ENCODE measurements at regions not wholly inside any gene's neighbourhood (a gene's known extent, or its start where the extent isn't known, plus 50 kb on each side); places are given as distances from the start of the nearest gene placed in this dataset.

GRCh38 chr2:236717120-236717519 is 147.5 kb downstream of the ACKR3 start:
- no peak for DNase-seq (ENCODE audit: low spot score)

GRCh38 chr2:236717729-236718128 is 148.1 kb downstream of the ACKR3 start:
- no peak for DNase-seq (ENCODE audit: low spot score)

- no peak for DNase-seq (ENCODE audit: low spot score)
Measured at GRCh38 chr2:236718207-236718992, 148.8 kb downstream of the ACKR3 start.

- no peak for DNase-seq (ENCODE audit: low spot score)
Measured at GRCh38 chr2:236719192-236719635, 149.6 kb downstream of the ACKR3 start.

GRCh38 chr2:236720974-236721540 is 151.4 kb downstream of the ACKR3 start:
- DNase-seq (ENCODE audit: low spot score): no peak

GRCh38 chr2:236724200-236724599 is 154.6 kb downstream of the ACKR3 start:
- DNase-seq (ENCODE audit: low spot score): no peak

- DNase-seq (ENCODE audit: low spot score): no peak
Measured at GRCh38 chr2:236726701-236727450, 157.3 kb downstream of the ACKR3 start.

GRCh38 chr2:236728916-236729670 is 159.5 kb downstream of the ACKR3 start:
- DNase-seq (ENCODE audit: low spot score): no peak

- DNase-seq (ENCODE audit: low spot score): no peak
Measured at GRCh38 chr2:236730393-236730792, 160.8 kb downstream of the ACKR3 start.

- DNase-seq (ENCODE audit: low spot score): no peak
Measured at GRCh38 chr2:236731767-236732580, 162.3 kb downstream of the ACKR3 start.

- no peak for DNase-seq (ENCODE audit: low spot score)
Measured at GRCh38 chr2:236733156-236733555, 163.5 kb downstream of the ACKR3 start.

- DNase-seq (ENCODE audit: low spot score): no peak
Measured at GRCh38 chr2:236735825-236736238, 166.2 kb downstream of the ACKR3 start.

GRCh38 chr2:236738030-236738429 is 168.4 kb downstream of the ACKR3 start:
- no peak for DNase-seq (ENCODE audit: low spot score)

GRCh38 chr2:236738896-236739295 is 169.3 kb downstream of the ACKR3 start:
- no peak for DNase-seq (ENCODE audit: low spot score)

- DNase-seq (ENCODE audit: low spot score): no peak
Measured at GRCh38 chr2:236739663-236740062, 170.0 kb downstream of the ACKR3 start.

- no peak for DNase-seq (ENCODE audit: low spot score)
Measured at GRCh38 chr2:236740506-236740905, 170.9 kb downstream of the ACKR3 start.

- DNase-seq (ENCODE audit: low spot score): no peak
Measured at GRCh38 chr2:236743039-236743920, 173.7 kb downstream of the ACKR3 start.

- no peak for DNase-seq (ENCODE audit: low spot score)
Measured at GRCh38 chr2:236743921-236744280, 174.3 kb downstream of the ACKR3 start.

- DNase-seq (ENCODE audit: low spot score): no peak
Measured at GRCh38 chr2:236744281-236744705, 174.7 kb downstream of the ACKR3 start.

GRCh38 chr2:236744716-236745115 is 175.1 kb downstream of the ACKR3 start:
- no peak for DNase-seq (ENCODE audit: low spot score)

Measured in HuH-7.5 (cell line).